ENCODE measurements at regions not wholly inside any gene's neighbourhood (a gene's known extent, or its start where the extent isn't known, plus 50 kb on each side); places are given as distances from the start of the nearest gene placed in this dataset.

DNA sequence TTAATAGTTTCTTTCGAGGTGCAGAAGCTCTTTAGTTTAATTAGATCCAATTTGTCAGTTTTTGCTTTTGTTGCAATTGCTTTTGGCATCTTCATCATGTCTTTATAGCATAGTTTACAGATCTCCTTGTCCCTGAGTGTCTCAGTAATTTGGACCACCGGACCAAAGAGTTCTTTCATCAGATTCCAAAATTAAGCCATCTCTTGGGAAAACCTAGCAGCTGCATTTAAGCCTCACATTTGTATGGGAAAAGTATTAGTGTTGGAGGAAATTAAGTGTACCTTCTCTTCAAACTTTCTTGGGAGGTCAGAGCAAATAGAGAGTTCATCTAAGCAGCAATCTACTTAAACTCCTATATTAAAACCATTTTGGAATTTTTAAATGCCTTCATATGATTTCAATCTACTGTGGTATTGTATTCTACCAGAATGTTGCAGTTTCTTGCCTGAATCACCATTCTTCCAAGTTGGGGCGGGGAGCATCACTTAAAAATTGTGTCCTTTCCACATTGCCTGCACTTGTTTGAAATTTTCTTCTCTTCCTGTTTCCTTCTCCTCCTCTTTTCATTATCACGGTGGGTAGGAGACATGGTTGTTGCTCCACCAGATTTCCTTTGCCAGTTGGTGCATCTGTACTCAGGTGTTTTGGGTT is 97.3 kb upstream of the DAB2 start:
- Histone ChIP-seq H3K4me3 (no peak overlapping the region), H3K9me3 (no peaks in the 10 kb centered on the region), H3K4me2 (no peak overlapping the region), H3K27ac (0 out of 6 replicates have a peak overlapping the region, but pooled peaks of 1 of the 2 experiments have one; percentile 5), H3K4me1 (peaks cover 35% of the 10 kb centered on the region)
- 86% methylated on average over 4 of the region's 4 CpGs for WGBS (ENCODE audit: missing lambda C conversion rate)
- POLR2A ChIA-PET = no interaction called here
- ATAC-seq = no peak
- TF ChIP-seq JUN (IDR thresholded peaks at IDR 0.05) = no peak
- DNase-seq (ENCODE audit: low read depth in 1 of 2, low spot score in 1 of 2) = no peak
- CTCF ChIA-PET = interaction anchor here (1.2 to 2.2 kb wide), 3 partner anchors 11 to 145 kb away, joined by 3 to 5 read pairs (median 4); no protein-coding TSS in a partner anchor
- no peak for FAIRE-seq

DNA sequence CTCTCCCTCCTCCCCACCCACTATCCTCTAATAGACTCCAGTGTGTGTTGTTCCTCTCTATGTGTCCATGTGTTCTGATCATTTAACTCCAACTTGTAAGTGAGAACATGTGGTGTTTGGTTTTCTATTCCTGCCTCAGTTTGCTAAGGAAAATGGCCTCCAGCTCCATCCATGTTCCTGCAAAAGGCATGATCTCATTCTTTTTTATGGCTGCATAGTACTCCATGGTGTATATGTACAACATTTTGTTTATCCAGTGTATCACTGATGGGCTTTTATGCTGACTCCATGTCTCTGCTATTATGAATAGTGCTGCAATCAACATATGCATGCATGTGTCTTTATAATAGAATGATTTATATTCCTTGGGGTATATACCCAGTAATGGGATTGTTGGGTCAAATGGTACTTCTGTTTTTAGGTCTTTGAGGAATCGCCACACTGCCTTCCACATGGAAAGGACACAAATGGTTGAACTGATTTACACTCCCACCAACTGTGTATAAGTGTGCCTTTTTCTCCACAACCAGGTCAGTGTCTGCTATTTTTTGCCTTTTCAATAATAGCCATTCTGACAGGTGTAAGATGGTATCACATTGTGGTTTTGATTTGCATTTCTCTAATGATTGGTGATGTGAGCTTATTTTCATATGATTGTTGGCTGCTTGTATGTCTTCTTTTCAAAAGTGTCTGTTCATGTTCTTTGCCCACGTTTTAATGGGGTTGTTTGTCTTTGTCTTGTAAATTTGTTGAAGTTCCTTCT is 96.5 kb upstream of the DAB2 start:
- ATAC-seq = no peak
- ChIA-PET CTCF (interaction anchor here (1.2 to 2.2 kb wide), 3 partner anchors 12 to 144 kb away, joined by 3 to 5 read pairs (median 4); no protein-coding TSS in a partner anchor), POLR2A (no interaction called here)
- peaks cover 38% of the 10 kb centered on the region for H3K4me1 ChIP-seq
- H3K9me3 ChIP-seq = no peaks in the 10 kb centered on the region
- no peak overlapping the region for H3K4me3 ChIP-seq
- H3K4me2 ChIP-seq = no peak overlapping the region
- 86% methylated on average over 2 of the region's 2 CpGs for WGBS (ENCODE audit: missing lambda C conversion rate)
- TF ChIP-seq, protein P1, sequence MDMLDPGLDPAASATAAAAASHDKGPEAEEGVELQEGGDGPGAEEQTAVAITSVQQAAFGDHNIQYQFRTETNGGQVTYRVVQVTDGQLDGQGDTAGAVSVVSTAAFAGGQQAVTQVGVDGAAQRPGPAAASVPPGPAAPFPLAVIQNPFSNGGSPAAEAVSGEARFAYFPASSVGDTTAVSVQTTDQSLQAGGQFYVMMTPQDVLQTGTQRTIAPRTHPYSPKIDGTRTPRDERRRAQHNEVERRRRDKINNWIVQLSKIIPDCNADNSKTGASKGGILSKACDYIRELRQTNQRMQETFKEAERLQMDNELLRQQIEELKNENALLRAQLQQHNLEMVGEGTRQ (IDR thresholded peaks at IDR 0.05) = no peak
- TF ChIP-seq MAZ (IDR thresholded peaks at IDR 0.05; ENCODE audit: borderline replicate concordance, low read depth, low read length) = no peak
- TF ChIP-seq HOXB5 (CRISPR knock-in tag; IDR thresholded peaks at IDR 0.05) = no peak
- no peak for TF ChIP-seq RCOR1 (IDR thresholded peaks at IDR 0.05; ENCODE audit: low read depth, low read length)
- TF ChIP-seq, protein P2, sequence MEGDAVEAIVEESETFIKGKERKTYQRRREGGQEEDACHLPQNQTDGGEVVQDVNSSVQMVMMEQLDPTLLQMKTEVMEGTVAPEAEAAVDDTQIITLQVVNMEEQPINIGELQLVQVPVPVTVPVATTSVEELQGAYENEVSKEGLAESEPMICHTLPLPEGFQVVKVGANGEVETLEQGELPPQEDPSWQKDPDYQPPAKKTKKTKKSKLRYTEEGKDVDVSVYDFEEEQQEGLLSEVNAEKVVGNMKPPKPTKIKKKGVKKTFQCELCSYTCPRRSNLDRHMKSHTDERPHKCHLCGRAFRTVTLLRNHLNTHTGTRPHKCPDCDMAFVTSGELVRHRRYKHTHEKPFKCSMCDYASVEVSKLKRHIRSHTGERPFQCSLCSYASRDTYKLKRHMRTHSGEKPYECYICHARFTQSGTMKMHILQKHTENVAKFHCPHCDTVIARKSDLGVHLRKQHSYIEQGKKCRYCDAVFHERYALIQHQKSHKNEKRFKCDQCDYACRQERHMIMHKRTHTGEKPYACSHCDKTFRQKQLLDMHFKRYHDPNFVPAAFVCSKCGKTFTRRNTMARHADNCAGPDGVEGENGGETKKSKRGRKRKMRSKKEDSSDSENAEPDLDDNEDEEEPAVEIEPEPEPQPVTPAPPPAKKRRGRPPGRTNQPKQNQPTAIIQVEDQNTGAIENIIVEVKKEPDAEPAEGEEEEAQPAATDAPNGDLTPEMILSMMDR (IDR thresholded peaks at IDR 0.05) = no peak
- no peak for TF ChIP-seq RARB (CRISPR knock-in tag; IDR thresholded peaks at IDR 0.05)
- no peak for TF ChIP-seq FOXS1 (CRISPR knock-in tag; IDR thresholded peaks at IDR 0.05)
- TF ChIP-seq, protein P3, sequence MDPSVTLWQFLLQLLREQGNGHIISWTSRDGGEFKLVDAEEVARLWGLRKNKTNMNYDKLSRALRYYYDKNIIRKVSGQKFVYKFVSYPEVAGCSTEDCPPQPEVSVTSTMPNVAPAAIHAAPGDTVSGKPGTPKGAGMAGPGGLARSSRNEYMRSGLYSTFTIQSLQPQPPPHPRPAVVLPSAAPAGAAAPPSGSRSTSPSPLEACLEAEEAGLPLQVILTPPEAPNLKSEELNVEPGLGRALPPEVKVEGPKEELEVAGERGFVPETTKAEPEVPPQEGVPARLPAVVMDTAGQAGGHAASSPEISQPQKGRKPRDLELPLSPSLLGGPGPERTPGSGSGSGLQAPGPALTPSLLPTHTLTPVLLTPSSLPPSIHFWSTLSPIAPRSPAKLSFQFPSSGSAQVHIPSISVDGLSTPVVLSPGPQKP (IDR thresholded peaks at IDR 0.05; ENCODE audit: low read depth, low read length) = no peak
- TF ChIP-seq GATA3 (IDR thresholded peaks at IDR 0.05; ENCODE audit: borderline replicate concordance) = no peak
- no peak for TF ChIP-seq HEYL (CRISPR knock-in tag; IDR thresholded peaks at IDR 0.05)
- TF ChIP-seq JUN (IDR thresholded peaks at IDR 0.05) = no peak
- TF ChIP-seq NFE2L2 (conservative IDR thresholded peaks at IDR 0.05; ENCODE audit: low read length) = no peak
- no peak for TF ChIP-seq TFCP2L1 (CRISPR knock-in tag; IDR thresholded peaks at IDR 0.05)
- no peak for TF ChIP-seq CHD4 (IDR thresholded peaks at IDR 0.05; ENCODE audit: borderline replicate concordance)
- no peak for TF ChIP-seq ZFP36 (IDR thresholded peaks at IDR 0.05; ENCODE audit: borderline replicate concordance, partially characterized antibody)
- TF ChIP-seq, protein P4, sequence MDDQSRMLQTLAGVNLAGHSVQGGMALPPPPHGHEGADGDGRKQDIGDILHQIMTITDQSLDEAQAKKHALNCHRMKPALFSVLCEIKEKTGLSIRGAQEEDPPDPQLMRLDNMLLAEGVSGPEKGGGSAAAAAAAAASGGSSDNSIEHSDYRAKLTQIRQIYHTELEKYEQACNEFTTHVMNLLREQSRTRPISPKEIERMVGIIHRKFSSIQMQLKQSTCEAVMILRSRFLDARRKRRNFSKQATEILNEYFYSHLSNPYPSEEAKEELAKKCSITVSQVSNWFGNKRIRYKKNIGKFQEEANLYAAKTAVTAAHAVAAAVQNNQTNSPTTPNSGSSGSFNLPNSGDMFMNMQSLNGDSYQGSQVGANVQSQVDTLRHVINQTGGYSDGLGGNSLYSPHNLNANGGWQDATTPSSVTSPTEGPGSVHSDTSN (IDR thresholded peaks at IDR 0.05) = no peak
- TF ChIP-seq, protein P5, sequence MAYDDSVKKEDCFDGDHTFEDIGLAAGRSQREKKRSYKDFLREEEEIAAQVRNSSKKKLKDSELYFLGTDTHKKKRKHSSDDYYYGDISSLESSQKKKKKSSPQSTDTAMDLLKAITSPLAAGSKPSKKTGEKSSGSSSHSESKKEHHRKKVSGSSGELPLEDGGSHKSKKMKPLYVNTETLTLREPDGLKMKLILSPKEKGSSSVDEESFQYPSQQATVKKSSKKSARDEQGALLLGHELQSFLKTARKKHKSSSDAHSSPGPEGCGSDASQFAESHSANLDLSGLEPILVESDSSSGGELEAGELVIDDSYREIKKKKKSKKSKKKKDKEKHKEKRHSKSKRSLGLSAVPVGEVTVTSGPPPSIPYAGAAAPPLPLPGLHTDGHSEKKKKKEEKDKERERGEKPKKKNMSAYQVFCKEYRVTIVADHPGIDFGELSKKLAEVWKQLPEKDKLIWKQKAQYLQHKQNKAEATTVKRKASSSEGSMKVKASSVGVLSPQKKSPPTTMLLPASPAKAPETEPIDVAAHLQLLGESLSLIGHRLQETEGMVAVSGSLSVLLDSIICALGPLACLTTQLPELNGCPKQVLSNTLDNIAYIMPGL (CRISPR knock-in tag; IDR thresholded peaks at IDR 0.05; ENCODE audit: borderline replicate concordance) = no peak
- no peak for TF ChIP-seq KDM5A (IDR thresholded peaks at IDR 0.05)
- FAIRE-seq = peak; percentile 36
- peak overlapping the region in 1 of 2 experiments; percentile 65; a peak in 2 of 6 replicates for H3K27ac ChIP-seq
- DNase-seq (ENCODE audit: low read depth in 1 of 2, low spot score in 1 of 2) = no peak
